ENCODE measurements at regions not wholly inside any gene's neighbourhood (a gene's known extent, or its start where the extent isn't known, plus 50 kb on each side); places are given as distances from the start of the nearest gene placed in this dataset.
"Not testable (repeated sequence)": the region's sequence is repeated elsewhere in the genome, so short reads cannot be mapped to it uniquely, and the experiment has no call there.

- no peak for DNase-seq
Measured at GRCh38 chr9:22217254-22217653, 208.1 kb upstream of the CDKN2B start.

GRCh38 chr9:22225856-22226255 lies 216.8 kb upstream of the CDKN2B start:
- not testable (repeated sequence) for DNase-seq

- no peak for DNase-seq
Measured at GRCh38 chr9:22227986-22228385, 218.6 kb upstream of the DMRTA1 start.

GRCh38 chr9:22228542-22228941 lies 218.1 kb upstream of the DMRTA1 start:
- DNase-seq, result no peak

- no peak for DNase-seq
Measured at GRCh38 chr9:22229069-22229468, 217.6 kb upstream of the DMRTA1 start.

GRCh38 chr9:22231309-22231708 lies 215.3 kb upstream of the DMRTA1 start:
- not testable (repeated sequence) for DNase-seq

- DNase-seq, result no peak
Measured at GRCh38 chr9:22232971-22233370, 213.7 kb upstream of the DMRTA1 start.

- no peak for DNase-seq
Measured at GRCh38 chr9:22237497-22238363, 208.9 kb upstream of the DMRTA1 start.

GRCh38 chr9:22238809-22239684 lies 207.6 kb upstream of the DMRTA1 start:
- DNase-seq, result no peak

- DNase-seq, result no peak
Measured at GRCh38 chr9:22240619-22241018, 206.0 kb upstream of the DMRTA1 start.

- no peak for DNase-seq
Measured at GRCh38 chr9:22241024-22241423, 205.6 kb upstream of the DMRTA1 start.

GRCh38 chr9:22241611-22242010 lies 205.0 kb upstream of the DMRTA1 start:
- no peak for DNase-seq

GRCh38 chr9:22244139-22245011 lies 202.2 kb upstream of the DMRTA1 start:
- DNase-seq, result no peak

- no peak for DNase-seq
Measured at GRCh38 chr9:22255337-22255736, 191.3 kb upstream of the DMRTA1 start.

GRCh38 chr9:22256381-22256780 lies 190.2 kb upstream of the DMRTA1 start:
- no peak for DNase-seq

GRCh38 chr9:22257026-22257816 lies 189.4 kb upstream of the DMRTA1 start:
- no peak for DNase-seq

GRCh38 chr9:22265038-22265437 lies 181.6 kb upstream of the DMRTA1 start:
- no peak for DNase-seq

- DNase-seq, result no peak
Measured at GRCh38 chr9:22265534-22265933, 181.1 kb upstream of the DMRTA1 start.

GRCh38 chr9:22274477-22274876 lies 172.1 kb upstream of the DMRTA1 start:
- DNase-seq, result no peak

- DNase-seq, result no peak
Measured at GRCh38 chr9:22278426-22278825, 168.2 kb upstream of the DMRTA1 start.

- DNase-seq, result no peak
Measured at GRCh38 chr9:22279636-22280035, 167.0 kb upstream of the DMRTA1 start.
